Upper lobe of right lung (tissue), 1 donor: ENCODE measurements at regions not wholly inside any gene's neighbourhood (a gene's known extent, or its start where the extent isn't known, plus 50 kb on each side); places are given as distances from the start of the nearest gene placed in this dataset.

Experiments
- ATAC-seq: fragments of 200-7000 bp; cut with Tn5 transposase; one replicate; pipeline ENCODE4 v1.9.1; 2020; ENCODE audit warnings: mild to moderate bottlenecking, moderate library complexity
- DNase-seq: peaks from one replicate; pipeline ENCODE4 v3.0.0-alpha.2; 2020
- H3K27ac ChIP-seq: fragments of 200-600 bp; one replicate; pipeline ENCODE4 v1.8.0; 2022
- H3K27me3 ChIP-seq: fragments of 200-600 bp; one replicate; pipeline ENCODE4 v1.8.0; 2022; ENCODE audit warnings: mild to moderate bottlenecking
- H3K36me3 ChIP-seq: fragments of 200-600 bp; one replicate; pipeline ENCODE4 v1.8.0; 2022
- H3K4me1 ChIP-seq: fragments of 200-600 bp; one replicate; pipeline ENCODE4 v1.8.0; 2022
- H3K4me3 ChIP-seq: fragments of 200-600 bp; one replicate; pipeline ENCODE4 v1.8.0; 2022; ENCODE audit warnings: mild to moderate bottlenecking
- H3K9me3 ChIP-seq: fragments of 200-600 bp; one replicate; pipeline ENCODE4 v1.8.0; 2022
- CTCF ChIP-seq: fragments of 200-600 bp; IDR thresholded peaks from one replicate; pipeline ENCODE4 v1.8.0; 2022; ENCODE audit warnings: antibody characterized with exemption
- intact Hi-C: fragments of 100-400 bp; cut with DNase I; formaldehyde crosslinking; loops from one replicate; pipeline ENCODE4 v1.11.0; 2022
- donor health status: DM: no; HTN: yes; CAD: no; lungs with severe emphysema.

- intact Hi-C loops, result no loop called here
- Histone ChIP-seq H3K27me3 (no peaks in the 10 kb centered on the region), H3K9me3 (no peaks in the 10 kb centered on the region), H3K27ac (no peak overlapping the region), H3K36me3 (no peaks in the 10 kb centered on the region), H3K4me1 (no peaks in the 10 kb centered on the region), H3K4me3 (no peak overlapping the region)
- ATAC-seq (peak; percentile 48), DNase-seq (no peak)
- TF ChIP-seq CTCF, result no peak
Observed at GRCh38 chr5:111582993-111583601, 70.8 kb upstream of the STARD4 start.

DNA sequence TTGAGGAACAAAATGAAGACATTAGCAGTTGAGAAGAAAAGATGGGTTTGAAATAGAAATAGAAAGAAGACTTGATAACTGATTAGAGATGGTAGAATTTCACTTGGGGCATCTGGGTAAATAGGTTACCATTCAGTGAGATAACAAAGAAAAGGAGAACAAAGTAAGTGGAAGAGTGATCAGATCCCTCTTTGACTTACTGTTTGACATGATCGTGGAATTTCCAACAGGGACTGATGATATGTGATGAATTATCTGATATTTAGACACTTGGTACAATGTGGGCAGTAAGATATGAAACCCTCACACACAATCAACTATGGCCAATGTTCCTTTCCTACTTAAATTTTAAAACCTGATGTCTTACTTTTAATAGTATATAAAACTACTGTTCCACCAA is 70.1 kb upstream of the STARD4 start:
- DNase-seq, result no peak
- Histone ChIP-seq H3K9me3 (no peaks in the 10 kb centered on the region), H3K27ac (no peak overlapping the region), H3K27me3 (no peaks in the 10 kb centered on the region), H3K36me3 (no peaks in the 10 kb centered on the region), H3K4me3 (no peak overlapping the region), H3K4me1 (no peaks in the 10 kb centered on the region)
- intact Hi-C loops, result no loop called here
- ATAC-seq, result no peak
- no peak for TF ChIP-seq CTCF

GRCh38 chr5:111580956-111581355 is 68.6 kb upstream of the STARD4 start:
- DNase-seq (no peak), ATAC-seq (peak; percentile 79)

DNA sequence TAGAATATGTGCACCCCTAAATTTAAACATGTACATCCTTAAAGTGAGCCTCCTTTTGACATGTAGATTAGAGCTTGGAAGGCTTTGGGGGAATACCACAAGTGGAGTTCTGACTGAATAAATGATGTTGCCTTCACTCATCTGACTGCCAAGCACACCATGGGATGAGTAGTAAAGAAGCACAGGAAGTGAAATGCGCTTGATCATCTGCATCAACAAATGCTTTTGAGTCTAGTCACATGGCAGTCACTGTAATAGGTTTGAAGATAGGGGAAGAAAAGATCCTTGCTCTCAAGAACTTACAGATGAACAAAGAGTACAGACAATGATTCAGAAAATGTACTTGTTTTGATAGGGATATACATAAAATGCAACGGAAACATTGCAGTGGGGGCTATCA is 62.0 kb upstream of the STARD4 start:
- intact Hi-C loops, result no loop called here
- no peaks in the 10 kb centered on the region for H3K9me3 ChIP-seq

More at GRCh38 chr5:111580956-111581355, 68.6 kb upstream of the STARD4 start:
- Histone ChIP-seq H3K36me3 (no peaks in the 10 kb centered on the region), H3K4me3 (no peak overlapping the region), H3K9me3 (no peaks in the 10 kb centered on the region), H3K4me1 (no peaks in the 10 kb centered on the region), H3K27ac (no peak overlapping the region), H3K27me3 (no peaks in the 10 kb centered on the region)
- TF ChIP-seq CTCF, result no peak
- intact Hi-C loops, result no loop called here

DNA sequence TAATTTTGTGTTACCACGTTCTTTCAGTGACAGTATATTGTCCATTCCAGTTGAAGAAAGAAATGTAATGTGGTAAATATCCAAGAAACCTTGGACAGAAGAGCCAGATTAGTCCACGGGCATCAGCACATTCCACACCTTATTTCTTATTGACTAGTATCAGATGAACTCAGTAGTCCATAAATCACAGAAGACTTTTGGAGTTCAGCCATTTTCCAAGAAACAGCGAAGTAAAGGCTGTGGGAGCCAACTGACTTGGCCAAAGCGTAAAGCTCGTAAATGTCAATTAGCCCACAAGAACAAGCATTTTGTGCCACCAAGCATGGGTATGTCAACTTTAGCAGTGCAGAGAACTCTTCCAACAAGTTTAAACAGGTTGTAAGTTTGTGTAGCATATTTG is 60.2 kb upstream of the STARD4 start:
- no peak for DNase-seq
- Histone ChIP-seq H3K36me3 (no peaks in the 10 kb centered on the region), H3K4me3 (no peak overlapping the region), H3K9me3 (no peaks in the 10 kb centered on the region), H3K27ac (no peak overlapping the region), H3K4me1 (no peaks in the 10 kb centered on the region), H3K27me3 (no peaks in the 10 kb centered on the region)
- intact Hi-C loops, result no loop called here
- TF ChIP-seq CTCF, result no peak
- no peak for ATAC-seq

More for the DNA sequence above, 62.0 kb upstream of the STARD4 start:
- ATAC-seq (no peak), DNase-seq (no peak)
- Histone ChIP-seq H3K27ac (no peak overlapping the region), H3K4me1 (no peaks in the 10 kb centered on the region), H3K27me3 (no peaks in the 10 kb centered on the region), H3K36me3 (no peaks in the 10 kb centered on the region), H3K4me3 (no peak overlapping the region)
- no peak for TF ChIP-seq CTCF
